ENCODE measurements at regions not wholly inside any gene's neighbourhood (a gene's known extent, or its start where the extent isn't known, plus 50 kb on each side); places are given as distances from the start of the nearest gene placed in this dataset.

DNA sequence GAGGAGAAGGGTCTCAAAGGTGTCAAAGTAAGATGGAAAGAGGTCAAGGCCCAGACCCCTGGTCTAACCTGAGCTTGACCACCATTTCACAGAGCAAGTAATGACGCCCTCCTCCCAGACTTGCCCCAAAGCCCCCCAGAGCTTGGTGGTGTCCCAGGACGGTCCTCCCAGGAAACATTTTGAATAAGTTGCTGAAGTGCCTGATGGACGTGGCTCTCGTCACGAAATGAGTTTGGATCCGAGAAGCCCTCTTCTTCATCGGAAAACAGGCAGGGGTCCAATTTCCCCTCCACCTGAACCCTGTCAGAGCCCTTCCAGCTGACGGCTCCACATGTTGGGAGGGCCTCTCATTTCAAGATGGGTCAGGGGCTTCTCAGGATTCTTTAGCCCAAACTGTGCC, 54.5 kb upstream of the TPM4 start (continued):
- TF ChIP-seq, protein P1, sequence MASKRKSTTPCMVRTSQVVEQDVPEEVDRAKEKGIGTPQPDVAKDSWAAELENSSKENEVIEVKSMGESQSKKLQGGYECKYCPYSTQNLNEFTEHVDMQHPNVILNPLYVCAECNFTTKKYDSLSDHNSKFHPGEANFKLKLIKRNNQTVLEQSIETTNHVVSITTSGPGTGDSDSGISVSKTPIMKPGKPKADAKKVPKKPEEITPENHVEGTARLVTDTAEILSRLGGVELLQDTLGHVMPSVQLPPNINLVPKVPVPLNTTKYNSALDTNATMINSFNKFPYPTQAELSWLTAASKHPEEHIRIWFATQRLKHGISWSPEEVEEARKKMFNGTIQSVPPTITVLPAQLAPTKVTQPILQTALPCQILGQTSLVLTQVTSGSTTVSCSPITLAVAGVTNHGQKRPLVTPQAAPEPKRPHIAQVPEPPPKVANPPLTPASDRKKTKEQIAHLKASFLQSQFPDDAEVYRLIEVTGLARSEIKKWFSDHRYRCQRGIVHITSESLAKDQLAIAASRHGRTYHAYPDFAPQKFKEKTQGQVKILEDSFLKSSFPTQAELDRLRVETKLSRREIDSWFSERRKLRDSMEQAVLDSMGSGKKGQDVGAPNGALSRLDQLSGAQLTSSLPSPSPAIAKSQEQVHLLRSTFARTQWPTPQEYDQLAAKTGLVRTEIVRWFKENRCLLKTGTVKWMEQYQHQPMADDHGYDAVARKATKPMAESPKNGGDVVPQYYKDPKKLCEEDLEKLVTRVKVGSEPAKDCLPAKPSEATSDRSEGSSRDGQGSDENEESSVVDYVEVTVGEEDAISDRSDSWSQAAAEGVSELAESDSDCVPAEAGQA (IDR thresholded peaks at IDR 0.05; ENCODE audit: low read depth), result no peak
- TF ChIP-seq, protein P1 (CRISPR knock-in tag; IDR thresholded peaks at IDR 0.05; ENCODE audit: borderline replicate concordance), result no peak
- TF ChIP-seq SMAD9 (CRISPR knock-in tag; IDR thresholded peaks at IDR 0.05), result no peak
- TF ChIP-seq, protein P2, sequence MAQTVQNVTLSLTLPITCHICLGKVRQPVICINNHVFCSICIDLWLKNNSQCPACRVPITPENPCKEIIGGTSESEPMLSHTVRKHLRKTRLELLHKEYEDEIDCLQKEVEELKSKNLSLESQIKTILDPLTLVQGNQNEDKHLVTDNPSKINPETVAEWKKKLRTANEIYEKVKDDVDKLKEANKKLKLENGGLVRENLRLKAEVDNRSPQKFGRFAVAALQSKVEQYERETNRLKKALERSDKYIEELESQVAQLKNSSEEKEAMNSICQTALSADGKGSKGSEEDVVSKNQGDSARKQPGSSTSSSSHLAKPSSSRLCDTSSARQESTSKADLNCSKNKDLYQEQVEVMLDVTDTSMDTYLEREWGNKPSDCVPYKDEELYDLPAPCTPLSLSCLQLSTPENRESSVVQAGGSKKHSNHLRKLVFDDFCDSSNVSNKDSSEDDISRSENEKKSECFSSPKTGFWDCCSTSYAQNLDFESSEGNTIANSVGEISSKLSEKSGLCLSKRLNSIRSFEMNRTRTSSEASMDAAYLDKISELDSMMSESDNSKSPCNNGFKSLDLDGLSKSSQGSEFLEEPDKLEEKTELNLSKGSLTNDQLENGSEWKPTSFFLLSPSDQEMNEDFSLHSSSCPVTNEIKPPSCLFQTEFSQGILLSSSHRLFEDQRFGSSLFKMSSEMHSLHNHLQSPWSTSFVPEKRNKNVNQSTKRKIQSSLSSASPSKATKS (CRISPR knock-in tag; IDR thresholded peaks at IDR 0.05), result no peak
- no peak for TF ChIP-seq TBX2 (CRISPR knock-in tag; IDR thresholded peaks at IDR 0.05; ENCODE audit: borderline replicate concordance)
- TF ChIP-seq PAWR (CRISPR knock-in tag; IDR thresholded peaks at IDR 0.05; ENCODE audit: borderline replicate concordance), result no peak
- TF ChIP-seq ZNF367 (CRISPR knock-in tag; IDR thresholded peaks at IDR 0.05; ENCODE audit: borderline replicate concordance), result no peak
- no peak for TF ChIP-seq ZNF160 (CRISPR knock-in tag; IDR thresholded peaks at IDR 0.05)
- no peak for TF ChIP-seq ZNF432 (CRISPR knock-in tag; IDR thresholded peaks at IDR 0.05; ENCODE audit: borderline replicate concordance)
- TF ChIP-seq BCL6 (CRISPR knock-in tag; IDR thresholded peaks at IDR 0.05), result no peak

Measured in HepG2 (cell line).